ENCODE measurements at regions not wholly inside any gene's neighbourhood (a gene's known extent, or its start where the extent isn't known, plus 50 kb on each side); places are given as distances from the start of the nearest gene placed in this dataset.

DNA sequence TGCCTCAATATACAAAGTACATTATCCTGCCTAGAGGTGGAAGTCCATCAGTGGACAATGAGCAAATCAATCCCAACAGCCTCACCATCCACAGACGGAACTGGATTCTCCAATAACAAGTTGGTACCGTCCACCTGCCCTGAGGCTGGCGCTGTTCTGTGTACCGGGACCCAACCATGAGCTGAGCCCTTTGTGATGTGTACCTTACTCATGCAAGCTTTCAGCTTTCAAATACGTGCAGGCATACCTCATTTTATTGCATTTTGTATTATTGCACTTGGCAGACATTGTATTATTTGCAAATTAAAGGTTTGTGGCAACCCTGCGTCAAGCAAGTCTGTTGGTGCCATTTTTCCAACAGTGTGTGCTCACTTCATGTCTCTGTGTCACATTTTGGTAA, 476.0 kb upstream of the MKI67 start:
- H3K9ac ChIP-seq (ENCODE audit: low read length), result no peak overlapping the region
- H3K4me1 ChIP-seq (ENCODE audit: control insufficient read depth in 1 of 2, insufficient read depth in 2 of 2, low read length in 2 of 2), result no peaks in the 10 kb centered on the region
- H3K27me3 ChIP-seq (ENCODE audit: insufficient read depth, low read length), result peaks cover 43% of the 10 kb centered on the region
- H3K4me2 ChIP-seq (ENCODE audit: low read length), result no peak overlapping the region
- TF ChIP-seq FOSL1 (IDR thresholded peaks at IDR 0.05; ENCODE audit: low read depth), result no peak
- TF ChIP-seq JUND (IDR thresholded peaks at IDR 0.05), result no peak
- TF ChIP-seq ELF1 (IDR thresholded peaks at IDR 0.05; ENCODE audit: borderline replicate concordance, low read depth), result no peak
- TF ChIP-seq TCF7L2 (IDR thresholded peaks at IDR 0.05; ENCODE audit: borderline replicate concordance, extremely low read depth, insufficient read depth, insufficient read length), result no peak
- TF ChIP-seq CBX3 (IDR thresholded peaks at IDR 0.05; ENCODE audit: low read depth), result no peak
- no peak for TF ChIP-seq POLR2AphosphoS5 (IDR thresholded peaks at IDR 0.05; ENCODE audit: low read depth, low read length)
- no peak for TF ChIP-seq ZNF274 (IDR thresholded peaks at IDR 0.05; ENCODE audit: low read depth, low read length)
- TF ChIP-seq YY1 (IDR thresholded peaks at IDR 0.05; ENCODE audit: extremely low read depth, insufficient replicate concordance, low read depth, low read length), result no peak
- no peak for TF ChIP-seq CTCF (IDR thresholded peaks at IDR 0.05 in 2 of 3, conservative IDR thresholded peaks at IDR 0.05 in 1 of 3; ENCODE audit: borderline replicate concordance in 1 of 3, insufficient read depth in 1 of 3, low read depth in 2 of 3, low read length in 2 of 3)
- no peak for TF ChIP-seq MAX (IDR thresholded peaks at IDR 0.05)
- TF ChIP-seq, protein P1, sequence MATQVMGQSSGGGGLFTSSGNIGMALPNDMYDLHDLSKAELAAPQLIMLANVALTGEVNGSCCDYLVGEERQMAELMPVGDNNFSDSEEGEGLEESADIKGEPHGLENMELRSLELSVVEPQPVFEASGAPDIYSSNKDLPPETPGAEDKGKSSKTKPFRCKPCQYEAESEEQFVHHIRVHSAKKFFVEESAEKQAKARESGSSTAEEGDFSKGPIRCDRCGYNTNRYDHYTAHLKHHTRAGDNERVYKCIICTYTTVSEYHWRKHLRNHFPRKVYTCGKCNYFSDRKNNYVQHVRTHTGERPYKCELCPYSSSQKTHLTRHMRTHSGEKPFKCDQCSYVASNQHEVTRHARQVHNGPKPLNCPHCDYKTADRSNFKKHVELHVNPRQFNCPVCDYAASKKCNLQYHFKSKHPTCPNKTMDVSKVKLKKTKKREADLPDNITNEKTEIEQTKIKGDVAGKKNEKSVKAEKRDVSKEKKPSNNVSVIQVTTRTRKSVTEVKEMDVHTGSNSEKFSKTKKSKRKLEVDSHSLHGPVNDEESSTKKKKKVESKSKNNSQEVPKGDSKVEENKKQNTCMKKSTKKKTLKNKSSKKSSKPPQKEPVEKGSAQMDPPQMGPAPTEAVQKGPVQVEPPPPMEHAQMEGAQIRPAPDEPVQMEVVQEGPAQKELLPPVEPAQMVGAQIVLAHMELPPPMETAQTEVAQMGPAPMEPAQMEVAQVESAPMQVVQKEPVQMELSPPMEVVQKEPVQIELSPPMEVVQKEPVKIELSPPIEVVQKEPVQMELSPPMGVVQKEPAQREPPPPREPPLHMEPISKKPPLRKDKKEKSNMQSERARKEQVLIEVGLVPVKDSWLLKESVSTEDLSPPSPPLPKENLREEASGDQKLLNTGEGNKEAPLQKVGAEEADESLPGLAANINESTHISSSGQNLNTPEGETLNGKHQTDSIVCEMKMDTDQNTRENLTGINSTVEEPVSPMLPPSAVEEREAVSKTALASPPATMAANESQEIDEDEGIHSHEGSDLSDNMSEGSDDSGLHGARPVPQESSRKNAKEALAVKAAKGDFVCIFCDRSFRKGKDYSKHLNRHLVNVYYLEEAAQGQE (IDR thresholded peaks at IDR 0.05; ENCODE audit: low read depth), result no peak
- H3K36me3 ChIP-seq (ENCODE audit: control insufficient read depth in 1 of 2, insufficient read depth in 2 of 2, low read length in 2 of 2), result no peaks in the 10 kb centered on the region
- no peaks in the 10 kb centered on the region for H3K9me2 ChIP-seq (ENCODE audit: insufficient read depth)
- POLR2A ChIA-PET, result no interaction called here
- no peak for DNase-seq (ENCODE audit: low read depth, low spot score)
- no peaks in the 10 kb centered on the region for H4K20me1 ChIP-seq (ENCODE audit: insufficient read depth)
- no TSS peak for BruUV-seq (replicated peaks)
- CTCF ChIA-PET, result no interaction called here
- H3K4me3 ChIP-seq (replicated peaks in 1 of 2; ENCODE audit: low read depth in 1 of 2, low read length in 2 of 2), result no peak overlapping the region
- RAD21 ChIA-PET (ENCODE audit: low non-redundant PET in 1 of 2, low total read pairs in 2 of 2, uncharacterized antibody in 2 of 2, unreplicated experiment in 2 of 2), result no interaction called here
- intact Hi-C loops (cut with micrococcal nuclease), result no loop called here
- H3K79me2 ChIP-seq (ENCODE audit: insufficient read depth, low read length), result no peaks in the 10 kb centered on the region
- no peak for ATAC-seq
- no peak overlapping the region for H2AFZ ChIP-seq (ENCODE audit: low read depth, low read length, poor library complexity, severe bottlenecking)
- no peak overlapping the region for H3K27ac ChIP-seq (ENCODE audit: low read depth, low read length)
- no peaks in the 10 kb centered on the region for H3K9me3 ChIP-seq (ENCODE audit: control insufficient read depth in 1 of 2, insufficient read depth in 1 of 2, low read depth in 1 of 2, low read length in 2 of 2)
